Upper lobe of left lung (tissue), 4 donors: ENCODE measurements at regions not wholly inside any gene's neighbourhood (a gene's known extent, or its start where the extent isn't known, plus 50 kb on each side); places are given as distances from the start of the nearest gene placed in this dataset.

Source experiments
- EP300 ChIP-seq, 4 donors: sonication (generic); formaldehyde crosslinking; IDR thresholded peaks; one replicate each; pipeline ENCODE4 v1.5.1; 2017; ENCODE audit warnings: antibody characterized with exemption in 4 of 4, control low read depth in 2 of 4
- POLR2A ChIP-seq, 4 donors: fragments of 450-650 bp; IDR thresholded peaks; one replicate each; pipeline ENCODE4 v1.5.1; 2016 to 2017; ENCODE audit warnings: antibody characterized with exemption in 4 of 4, mild to moderate bottlenecking in 2 of 4
- POLR2AphosphoS5 ChIP-seq, 2 donors: sonication (generic); formaldehyde crosslinking; IDR thresholded peaks; one replicate each; pipeline ENCODE4 v1.5.1; 2017; ENCODE audit warnings: antibody characterized with exemption in 2 of 2
- TF ChIP-seq, protein P1 (sequence below), 6 experiments: fragments of 450-650 bp in 4 of 6; fragments of 200-600 bp in 2 of 6; sonication (generic) in 2 of 6; IDR thresholded peaks; one replicate each; pipeline ENCODE4 v1.5.1; 2016 to 2019; ENCODE audit warnings: antibody characterized with exemption in 6 of 6

DNA sequence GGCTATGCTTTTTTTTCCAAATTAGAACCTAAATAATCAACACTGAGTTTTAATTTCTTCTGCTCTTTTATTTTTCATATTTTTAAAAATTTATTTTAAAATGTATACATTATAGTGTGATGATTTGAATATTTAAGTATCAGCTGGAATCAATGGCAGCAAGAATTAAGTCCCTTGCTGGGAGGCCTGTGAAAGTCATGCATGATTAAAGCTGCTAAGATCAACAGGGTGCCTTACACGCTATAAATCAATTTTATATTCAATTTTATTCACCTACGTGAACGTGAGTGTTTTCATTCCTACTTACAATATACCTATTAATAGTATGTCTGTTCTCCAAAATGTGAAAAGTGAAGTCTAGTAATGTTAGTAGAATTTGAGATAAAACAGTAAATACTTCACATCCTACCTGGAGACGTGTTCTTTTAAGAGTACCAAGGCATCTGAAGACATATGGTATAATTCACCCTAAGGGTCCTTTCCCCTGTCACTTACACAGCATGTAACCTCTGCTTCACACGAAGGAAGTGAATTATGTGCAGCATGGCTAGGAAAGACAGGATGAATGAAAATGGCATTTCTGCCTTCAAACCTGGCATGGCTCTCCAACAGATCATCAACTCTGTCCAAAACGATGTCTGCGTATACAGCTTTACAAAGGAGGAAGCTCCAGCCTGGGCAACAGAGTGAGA is 640.4 kb upstream of the ROBO1 start:
- no peak for TF ChIP-seq POLR2AphosphoS5 (IDR thresholded peaks at IDR 0.05)
- no peak for TF ChIP-seq POLR2A (IDR thresholded peaks at IDR 0.05)
- TF ChIP-seq, protein P1, sequence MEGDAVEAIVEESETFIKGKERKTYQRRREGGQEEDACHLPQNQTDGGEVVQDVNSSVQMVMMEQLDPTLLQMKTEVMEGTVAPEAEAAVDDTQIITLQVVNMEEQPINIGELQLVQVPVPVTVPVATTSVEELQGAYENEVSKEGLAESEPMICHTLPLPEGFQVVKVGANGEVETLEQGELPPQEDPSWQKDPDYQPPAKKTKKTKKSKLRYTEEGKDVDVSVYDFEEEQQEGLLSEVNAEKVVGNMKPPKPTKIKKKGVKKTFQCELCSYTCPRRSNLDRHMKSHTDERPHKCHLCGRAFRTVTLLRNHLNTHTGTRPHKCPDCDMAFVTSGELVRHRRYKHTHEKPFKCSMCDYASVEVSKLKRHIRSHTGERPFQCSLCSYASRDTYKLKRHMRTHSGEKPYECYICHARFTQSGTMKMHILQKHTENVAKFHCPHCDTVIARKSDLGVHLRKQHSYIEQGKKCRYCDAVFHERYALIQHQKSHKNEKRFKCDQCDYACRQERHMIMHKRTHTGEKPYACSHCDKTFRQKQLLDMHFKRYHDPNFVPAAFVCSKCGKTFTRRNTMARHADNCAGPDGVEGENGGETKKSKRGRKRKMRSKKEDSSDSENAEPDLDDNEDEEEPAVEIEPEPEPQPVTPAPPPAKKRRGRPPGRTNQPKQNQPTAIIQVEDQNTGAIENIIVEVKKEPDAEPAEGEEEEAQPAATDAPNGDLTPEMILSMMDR (IDR thresholded peaks at IDR 0.05): no peak
- no peak for TF ChIP-seq EP300 (IDR thresholded peaks at IDR 0.05)
